Caco-2 (cell line): ENCODE measurements at regions not wholly inside any gene's neighbourhood (a gene's known extent, or its start where the extent isn't known, plus 50 kb on each side); places are given as distances from the start of the nearest gene placed in this dataset.

ENCODE experiments used
- BruUV-seq: library from RNA; stranded (reverse); fragments of 400-500 nt; replicated peaks from 2 replicates; lab custom pipeline; 2021; lab: Mats Ljungman, UMichigan
- CTCF ChIA-PET: fragments of 300-600 bp; sonication (Branson Sonifier 250); formaldehyde crosslinking; loops from one replicate; lab custom pipeline; 2022; ENCODE audit warnings: antibody characterized with exemption; lab: Charles Lee
- POLR2A ChIA-PET: fragments of 300-600 bp; sonication (Branson Sonifier 250); formaldehyde crosslinking; loops from one replicate; lab custom pipeline; 2022; ENCODE audit warnings: antibody characterized with exemption; lab: Charles Lee
- DNase-seq, 2 experiments: peaks; one replicate each; pipeline versions ENCODE4 v3.0.0 to v3.0.0-alpha.2; 2020 to 2022
- H3K27me3 ChIP-seq: replicated peaks from 2 replicates; pipeline ENCODE4 v1.6.0; 2011; ENCODE audit warnings: low read length; ENCODE audit not compliant: control insufficient read depth, insufficient read depth
- H3K36me3 ChIP-seq: 2 replicates; pipeline ENCODE4 v1.5.1; 2011; ENCODE audit warnings: low read length; ENCODE audit not compliant: control insufficient read depth, insufficient read depth
- H3K4me1 ChIP-seq: fragments of 250-450 bp; sonication (Bioruptor Pico); 2 replicates; pipeline ENCODE4 v1.5.1; 2020; ENCODE audit warnings: mild to moderate bottlenecking
- H3K4me3 ChIP-seq: 2 replicates; pipeline ENCODE4 v1.5.1; 2011; ENCODE audit warnings: low read depth, mild to moderate bottlenecking, control low read depth, low read length
- H3K9me3 ChIP-seq: fragments of 250-450 bp; sonication (Bioruptor Pico); 2 replicates; pipeline ENCODE4 v1.5.1; 2020; ENCODE audit warnings: mild to moderate bottlenecking, moderate library complexity
- H3K27ac Mint-ChIP-seq: one replicate; pipeline ENCODE4 v1.8.0; 2022; ENCODE audit warnings: mixed read lengths; ENCODE audit not compliant: unreplicated experiment
- H3K27me3 Mint-ChIP-seq: one replicate; pipeline ENCODE4 v1.8.0; 2022; ENCODE audit warnings: mixed read lengths; ENCODE audit not compliant: insufficient read depth, unreplicated experiment
- H3K36me3 Mint-ChIP-seq: one replicate; pipeline ENCODE4 v1.8.0; 2022; ENCODE audit warnings: mild to moderate bottlenecking, mixed read lengths; ENCODE audit not compliant: insufficient read depth, unreplicated experiment
- H3K4me1 Mint-ChIP-seq: one replicate; pipeline ENCODE4 v1.8.0; 2022; ENCODE audit warnings: low read depth, mixed read lengths; ENCODE audit not compliant: unreplicated experiment
- H3K4me3 Mint-ChIP-seq: one replicate; pipeline ENCODE4 v1.8.0; 2022; ENCODE audit warnings: mild to moderate bottlenecking, moderate library complexity, mixed read lengths; ENCODE audit not compliant: unreplicated experiment
- H3K9me3 Mint-ChIP-seq: one replicate; pipeline ENCODE4 v1.8.0; 2022; ENCODE audit warnings: mixed read lengths; ENCODE audit not compliant: unreplicated experiment
- CTCF ChIP-seq, 2 experiments: fragments of 200-600 bp in 1 of 2; IDR thresholded peaks; 1 replicate in 1 of 2; 2 replicates in 1 of 2; pipeline versions ENCODE4 v1.5.1 to v1.8.0; 2011 to 2022; ENCODE audit warnings: antibody characterized with exemption in 1 of 2, control low read depth in 1 of 2, inconsistent platforms in 1 of 2, low read depth in 1 of 2, low read length in 1 of 2, mild to moderate bottlenecking in 1 of 2, moderate library complexity in 1 of 2; ENCODE audit not compliant: insufficient read depth in 1 of 2, severe bottlenecking in 1 of 2, unreplicated experiment in 1 of 2
- intact Hi-C: fragments of 100-400 bp; cut with micrococcal nuclease; formaldehyde crosslinking; loops from one replicate; pipeline ENCODE4 v1.10.0; 2022; ENCODE audit not compliant: unreplicated experiment

- no peaks in the 10 kb centered on the region for H3K36me3 Mint-ChIP-seq
- Histone ChIP-seq H3K4me3 (no peak overlapping the region), H3K36me3 (no peaks in the 10 kb centered on the region), H3K9me3 (no peaks in the 10 kb centered on the region), H3K27me3 (no peaks in the 10 kb centered on the region), H3K4me1 (no peaks in the 10 kb centered on the region)
- DNase-seq = no peak
- intact Hi-C loops = no loop called here
- H3K4me1 Mint-ChIP-seq = no peaks in the 10 kb centered on the region
- H3K4me3 Mint-ChIP-seq = no peak overlapping the region
- no peaks in the 10 kb centered on the region for H3K9me3 Mint-ChIP-seq
- ChIA-PET CTCF (no interaction called here), POLR2A (no interaction called here)
- no peak for TF ChIP-seq CTCF (IDR thresholded peaks at IDR 0.05; ENCODE audit: insufficient read depth in 1 of 2, low read depth in 1 of 2, low read length in 1 of 2, severe bottlenecking in 1 of 2, unreplicated experiment in 1 of 2)
- H3K27me3 Mint-ChIP-seq = no peaks in the 10 kb centered on the region
- no TSS peak for BruUV-seq
- H3K27ac Mint-ChIP-seq = no peak overlapping the region
These were observed 182.0 kb downstream of the TENT5D start for GRCh38 chrX:80602036-80602860.
